HG02943 (cell line): ENCODE measurements at regions not wholly inside any gene's neighbourhood (a gene's known extent, or its start where the extent isn't known, plus 50 kb on each side); places are given as distances from the start of the nearest gene placed in this dataset.
A peak's percentile ranks its signal among the peaks of the same experiment; 100 is the strongest.

Experiments
- ATAC-seq: cut with Tn5 transposase; IDR thresholded peaks from one replicate; pipeline ENCODE4 v1.9.1; 2021; ENCODE audit warnings: mild to moderate bottlenecking, low read depth, moderate library complexity; ENCODE audit not compliant: unreplicated experiment

- ATAC-seq, result no peak
These were observed 167.6 kb upstream of the ID2 start for GRCh38 chr2:8514274-8514662.

DNA sequence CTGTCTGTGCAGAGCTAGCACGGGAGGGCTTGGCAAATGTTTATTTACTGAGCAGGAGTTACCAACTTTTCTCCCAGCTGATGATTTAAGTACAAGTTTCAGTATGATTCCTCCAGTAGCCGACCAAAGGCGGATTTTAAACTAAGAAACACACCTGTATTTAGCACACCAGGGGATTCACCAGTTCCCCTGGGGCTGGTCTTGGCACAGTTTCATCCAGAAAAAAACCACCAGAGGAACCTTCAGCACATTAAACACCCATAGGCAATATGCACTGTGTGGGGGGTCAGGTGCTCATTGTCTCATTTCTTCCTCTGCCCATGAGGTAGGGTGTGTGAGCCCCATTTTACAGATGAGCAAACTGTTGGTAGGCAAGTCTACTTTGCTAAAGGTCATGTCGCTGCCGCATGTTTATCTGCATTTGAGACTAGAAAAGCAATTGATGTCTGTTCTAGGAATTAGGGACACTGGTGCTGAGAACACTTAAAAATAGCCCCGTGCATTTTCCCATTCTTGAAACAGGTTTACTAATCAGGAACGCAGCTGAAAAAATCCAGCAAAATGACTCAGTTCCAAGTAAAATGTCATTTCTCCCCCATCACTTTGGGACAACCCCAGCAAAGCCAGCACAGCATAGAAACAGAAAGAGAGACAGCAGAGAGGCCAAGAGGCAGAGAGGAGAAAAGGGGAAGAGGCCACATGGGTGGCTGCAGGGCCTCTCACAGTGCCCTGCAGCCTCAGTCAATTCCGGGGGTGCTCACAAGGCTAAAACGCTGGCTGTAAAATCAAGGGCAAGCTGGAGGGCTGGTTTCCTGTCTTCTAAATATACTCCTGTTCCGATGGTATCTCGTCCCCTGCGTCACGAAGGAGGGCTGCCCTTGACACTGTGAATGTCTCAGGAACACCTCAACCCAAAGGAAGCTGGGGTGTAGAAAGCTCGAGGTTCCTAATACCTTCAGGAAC, 166.8 kb upstream of the ID2 start:
- ATAC-seq, result peak; percentile 59

GRCh38 chr2:8515864-8516533, 165.9 kb upstream of the ID2 start:
- peak; percentile 55 for ATAC-seq

DNA sequence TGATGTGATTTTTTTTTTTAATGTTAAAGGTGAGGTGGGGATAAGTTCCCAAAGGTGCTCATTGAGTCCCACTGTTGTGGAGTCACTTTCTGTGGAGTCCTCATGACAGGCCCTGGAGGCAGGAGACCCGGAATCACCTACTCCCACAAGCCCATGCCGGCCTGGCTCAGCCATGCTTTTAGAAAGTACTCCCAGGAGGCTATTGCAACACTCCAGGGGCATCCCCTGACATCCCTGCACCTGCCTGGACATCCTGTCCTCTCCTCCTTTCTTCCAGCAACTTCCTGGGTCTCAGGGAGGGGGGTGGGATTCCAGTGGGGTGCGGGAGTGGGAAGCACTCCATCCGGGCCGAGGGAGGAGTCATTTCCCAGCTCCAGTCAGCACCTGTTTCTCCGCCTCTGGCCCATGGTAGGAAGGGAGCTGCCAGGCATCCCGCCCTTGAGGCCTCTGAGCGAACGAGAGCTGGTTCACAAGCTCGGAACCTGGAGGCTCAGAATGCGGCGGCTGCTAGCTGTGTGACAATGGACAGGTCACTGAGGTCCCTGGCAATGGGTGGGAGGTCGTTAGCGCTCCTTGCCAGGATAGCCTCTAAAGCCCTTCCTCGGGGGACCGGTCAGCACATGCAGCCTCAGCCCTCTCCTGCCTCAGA, 163.9 kb upstream of the ID2 start:
- ATAC-seq, result no peak

DNA sequence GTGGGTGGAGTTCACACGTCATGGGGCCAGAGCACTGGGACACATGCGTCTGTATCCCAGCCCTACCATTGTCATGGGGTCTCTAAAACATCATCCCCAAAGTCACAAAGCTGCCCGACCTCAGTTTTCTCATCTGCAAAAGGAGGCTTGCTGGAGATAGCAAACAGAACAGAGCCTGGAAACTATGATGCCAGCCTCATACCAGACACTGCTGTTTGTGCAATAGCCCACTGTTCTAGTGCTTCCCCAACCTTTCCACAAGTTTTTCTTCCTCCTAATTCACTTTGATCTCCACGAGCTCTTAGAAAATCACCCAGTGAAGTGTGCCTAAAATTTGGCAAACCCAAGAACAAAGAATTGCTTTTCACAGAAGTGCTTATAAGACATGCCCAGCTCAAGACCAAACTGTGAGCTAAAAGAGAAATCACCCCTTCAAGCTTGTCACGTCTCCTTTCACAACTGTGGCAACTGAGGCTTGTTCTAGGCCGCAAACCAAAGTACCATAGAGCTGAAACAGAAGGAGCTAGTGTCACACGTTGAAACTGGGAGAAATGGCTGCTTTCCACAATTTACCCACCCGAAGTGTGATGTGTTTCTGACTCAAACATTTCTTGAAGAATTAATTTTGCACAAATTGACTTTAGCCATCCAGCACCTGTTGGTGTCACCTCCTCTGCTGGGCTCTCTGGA, 162.7 kb upstream of the ID2 start:
- ATAC-seq, result no peak

GRCh38 chr2:8520791-8521344, 161.0 kb upstream of the ID2 start:
- no peak for ATAC-seq

DNA sequence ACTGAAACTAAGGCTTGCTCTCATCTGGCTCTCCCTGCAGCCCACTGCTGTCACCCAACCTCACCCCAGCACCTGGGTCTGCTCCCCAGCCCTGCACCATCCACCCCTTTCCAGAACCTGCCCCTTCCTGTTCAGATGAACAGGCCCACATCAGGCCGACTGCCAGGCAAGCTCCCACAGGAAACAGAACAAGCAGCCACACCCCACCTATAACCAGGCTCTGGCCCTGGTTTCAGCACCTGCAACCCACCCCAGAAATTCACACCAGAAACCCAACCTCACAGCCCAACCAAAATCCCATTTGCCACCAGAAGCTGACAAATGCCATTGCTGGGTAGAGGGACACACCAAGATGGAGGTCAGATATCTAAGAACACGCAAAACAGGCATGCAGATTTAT, 159.2 kb upstream of the ID2 start:
- peak; percentile 38 for ATAC-seq

- ATAC-seq, result no peak
These were observed 157.5 kb upstream of the ID2 start for GRCh38 chr2:8524388-8524787.

DNA sequence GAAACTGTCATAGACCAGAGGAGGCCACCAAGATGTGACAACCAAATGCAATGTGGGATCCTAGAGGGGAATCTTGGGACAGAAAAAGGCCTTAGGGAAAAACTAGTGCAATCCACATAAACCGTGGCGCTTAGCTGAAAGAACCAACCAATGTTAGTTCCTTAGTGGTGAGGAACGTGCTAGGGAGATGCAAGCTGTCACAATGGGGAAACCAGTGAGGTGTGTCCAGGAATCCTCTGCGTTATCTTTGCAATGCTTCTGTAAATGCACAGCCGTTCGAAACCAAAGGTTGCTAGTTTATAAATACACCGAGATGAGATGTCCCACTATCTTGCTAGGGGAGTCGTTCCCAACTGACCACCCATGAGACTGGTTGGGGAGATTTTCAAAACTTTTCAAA, 157.0 kb upstream of the ID2 start:
- ATAC-seq, result no peak

GRCh38 chr2:8525236-8525581, 156.6 kb upstream of the ID2 start:
- ATAC-seq, result no peak

DNA sequence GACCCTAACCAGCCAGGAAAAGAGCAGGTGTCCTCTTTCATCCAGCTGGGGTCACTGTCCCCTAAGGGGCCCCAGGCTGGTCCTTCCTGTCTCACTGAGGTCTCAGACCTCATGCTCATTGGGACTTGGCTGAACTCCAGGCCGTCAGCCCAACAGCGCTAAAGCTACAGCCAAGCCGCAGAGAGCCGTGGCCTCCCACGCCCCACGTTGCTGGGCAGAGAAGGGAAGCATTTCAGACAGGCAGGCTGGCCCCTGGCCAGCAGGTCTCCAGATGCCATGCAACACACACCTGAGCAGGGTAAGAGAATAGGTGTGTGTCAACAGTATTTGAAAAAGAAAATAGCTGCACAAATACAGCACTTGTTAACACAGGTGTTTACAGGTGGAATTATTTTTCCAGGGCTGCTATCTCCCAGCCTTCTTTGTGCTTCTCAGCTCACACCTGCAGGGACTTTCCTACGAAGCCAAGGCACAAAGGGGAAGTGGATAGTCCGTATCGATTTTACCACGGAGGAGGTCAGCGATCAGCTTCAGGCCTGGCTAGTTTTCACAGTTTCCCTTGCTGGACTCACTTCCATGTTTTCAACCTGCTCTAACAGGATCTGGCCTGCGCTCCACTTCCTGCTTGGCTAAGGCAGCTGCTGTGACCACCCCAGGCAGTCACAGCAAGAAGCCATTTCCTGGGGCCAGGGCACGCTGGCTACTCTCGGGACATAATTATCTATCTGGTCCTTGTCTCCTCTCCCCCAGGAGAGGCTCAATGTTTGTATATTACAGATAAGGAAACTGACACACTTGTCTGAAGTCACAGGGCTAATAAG, 156.1 kb upstream of the ID2 start:
- ATAC-seq, result peak; percentile 48

DNA sequence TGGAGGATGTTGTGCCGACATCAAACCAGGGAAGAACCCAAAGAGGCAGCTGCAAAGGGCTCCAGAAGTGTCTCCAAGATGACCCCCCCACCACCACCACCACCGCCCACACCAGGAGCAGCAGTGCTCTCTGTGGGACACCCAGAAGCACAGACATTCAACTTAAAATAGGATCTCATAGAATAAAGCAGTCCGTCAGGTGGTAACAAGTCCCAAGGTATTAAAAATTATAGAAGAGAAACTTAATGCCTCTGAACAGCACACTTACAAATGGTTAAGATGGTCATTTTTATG, 155.5 kb upstream of the ID2 start:
- no peak for ATAC-seq

DNA sequence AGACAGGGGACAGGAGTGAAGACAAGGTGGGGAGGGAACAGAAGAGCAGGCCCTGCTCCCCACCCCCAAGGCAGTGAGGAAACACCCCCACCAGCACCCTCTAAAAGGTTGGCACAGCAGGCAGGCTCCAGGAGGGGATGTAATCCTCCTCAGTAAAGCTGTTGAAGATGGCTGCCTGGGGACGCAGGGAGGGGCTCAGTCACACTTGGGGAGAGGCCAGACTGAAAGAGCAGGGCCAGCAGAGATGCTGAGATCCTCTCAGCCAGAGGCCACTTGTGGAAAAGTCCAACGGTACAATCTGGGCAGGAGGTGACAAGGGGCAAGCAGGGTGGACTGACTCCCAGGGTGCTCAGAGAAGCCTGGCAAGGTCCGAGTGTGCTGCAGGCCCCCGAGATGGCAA, 154.8 kb upstream of the ID2 start:
- ATAC-seq, result no peak

DNA sequence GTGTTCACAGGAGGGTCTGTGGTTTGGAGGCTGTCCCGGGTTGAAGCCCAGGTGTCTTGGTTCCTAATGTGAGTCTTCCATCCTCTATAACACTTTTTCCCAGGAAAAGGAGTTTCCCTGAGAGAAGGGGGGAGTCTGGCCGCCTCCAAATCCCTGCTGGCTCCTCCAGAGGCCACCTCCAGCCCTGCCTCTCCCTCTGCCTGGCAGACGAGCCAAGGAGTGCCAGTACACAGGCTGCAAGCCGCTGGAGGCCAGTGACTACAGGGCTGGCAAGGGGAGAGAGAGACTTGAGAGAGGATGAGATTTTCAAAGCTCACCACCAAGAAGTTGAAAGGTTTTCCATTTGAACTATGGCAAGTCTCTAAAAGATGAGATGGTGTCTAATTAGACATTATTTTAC, 154.2 kb upstream of the ID2 start:
- ATAC-seq, result no peak

GRCh38 chr2:8528863-8529262, 153.0 kb upstream of the ID2 start:
- ATAC-seq, result no peak

- ATAC-seq, result no peak
These were observed 152.1 kb upstream of the ID2 start for GRCh38 chr2:8529706-8530277.

DNA sequence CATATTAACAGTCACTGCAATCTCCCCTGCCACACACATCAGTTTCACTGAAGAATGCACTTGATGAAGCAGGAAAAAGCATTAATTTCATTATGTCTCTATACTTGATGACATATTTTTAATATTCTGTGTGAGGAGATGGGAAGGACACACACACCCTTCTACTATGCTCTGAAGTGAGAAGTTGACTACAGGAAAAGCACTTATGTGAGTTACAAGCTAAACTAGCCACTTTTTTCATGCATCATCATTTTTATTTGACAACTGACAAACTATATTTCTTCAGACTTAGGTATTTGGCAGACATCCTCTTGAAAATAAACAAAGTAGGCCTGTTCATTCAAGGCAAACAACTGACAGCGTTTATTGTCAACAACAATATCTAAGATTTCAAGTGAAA, 150.4 kb upstream of the ID2 start:
- ATAC-seq, result no peak

- ATAC-seq, result no peak
These were observed 149.4 kb upstream of the ID2 start for GRCh38 chr2:8532438-8532837.

GRCh38 chr2:8533923-8534322, 147.9 kb upstream of the ID2 start:
- no peak for ATAC-seq

GRCh38 chr2:8534386-8534728, 147.5 kb upstream of the ID2 start:
- ATAC-seq, result no peak
